Fibroblast of mammary gland (primary cell): ENCODE measurements at regions not wholly inside any gene's neighbourhood (a gene's known extent, or its start where the extent isn't known, plus 50 kb on each side); places are given as distances from the start of the nearest gene placed in this dataset.
"Not testable (repeated sequence)": the region's sequence is repeated elsewhere in the genome, so short reads cannot be mapped to it uniquely, and the experiment has no call there.

Experiments
- DNase-seq: peaks from one replicate; pipeline ENCODE4 v3.0.0-alpha.2; 2010; ENCODE audit warnings: low read depth
- H3K4me3 ChIP-seq: 2 replicates; pipeline ENCODE4 v1.5.1; 2011; ENCODE audit warnings: low read depth, mild to moderate bottlenecking, low read length, moderate library complexity; ENCODE audit not compliant: control insufficient read depth
- TF ChIP-seq, protein P1 (sequence below): conservative IDR thresholded peaks from 2 replicates; pipeline ENCODE4 v1.5.1; 2011; ENCODE audit warnings: low read depth, low read length, inconsistent platforms; ENCODE audit not compliant: control insufficient read depth, insufficient read depth

DNA sequence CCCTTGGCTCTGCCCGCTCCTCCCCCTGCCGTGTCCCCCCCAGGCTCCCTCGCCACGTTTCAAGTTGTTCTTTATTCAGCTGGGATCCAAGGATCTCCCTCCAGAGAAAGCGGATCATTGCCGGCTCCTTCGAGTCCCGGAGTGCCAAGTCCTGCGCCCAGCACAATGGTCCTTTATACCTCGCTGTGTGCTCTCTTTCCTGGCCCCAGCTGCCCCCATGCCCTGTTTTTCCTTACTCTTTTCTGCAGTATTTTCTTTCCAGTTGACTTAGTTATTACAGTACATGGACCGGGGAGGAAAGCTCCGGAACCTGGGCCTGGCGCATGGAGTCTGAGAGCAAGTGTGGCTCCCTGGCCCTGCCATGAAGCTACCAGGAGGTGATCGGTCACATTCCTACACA is 88.1 kb upstream of the KMT2C start:
- TF ChIP-seq, protein P1, sequence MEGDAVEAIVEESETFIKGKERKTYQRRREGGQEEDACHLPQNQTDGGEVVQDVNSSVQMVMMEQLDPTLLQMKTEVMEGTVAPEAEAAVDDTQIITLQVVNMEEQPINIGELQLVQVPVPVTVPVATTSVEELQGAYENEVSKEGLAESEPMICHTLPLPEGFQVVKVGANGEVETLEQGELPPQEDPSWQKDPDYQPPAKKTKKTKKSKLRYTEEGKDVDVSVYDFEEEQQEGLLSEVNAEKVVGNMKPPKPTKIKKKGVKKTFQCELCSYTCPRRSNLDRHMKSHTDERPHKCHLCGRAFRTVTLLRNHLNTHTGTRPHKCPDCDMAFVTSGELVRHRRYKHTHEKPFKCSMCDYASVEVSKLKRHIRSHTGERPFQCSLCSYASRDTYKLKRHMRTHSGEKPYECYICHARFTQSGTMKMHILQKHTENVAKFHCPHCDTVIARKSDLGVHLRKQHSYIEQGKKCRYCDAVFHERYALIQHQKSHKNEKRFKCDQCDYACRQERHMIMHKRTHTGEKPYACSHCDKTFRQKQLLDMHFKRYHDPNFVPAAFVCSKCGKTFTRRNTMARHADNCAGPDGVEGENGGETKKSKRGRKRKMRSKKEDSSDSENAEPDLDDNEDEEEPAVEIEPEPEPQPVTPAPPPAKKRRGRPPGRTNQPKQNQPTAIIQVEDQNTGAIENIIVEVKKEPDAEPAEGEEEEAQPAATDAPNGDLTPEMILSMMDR = no peak
- DNase-seq = no peak
- H3K4me3 ChIP-seq = no peak overlapping the region

DNA sequence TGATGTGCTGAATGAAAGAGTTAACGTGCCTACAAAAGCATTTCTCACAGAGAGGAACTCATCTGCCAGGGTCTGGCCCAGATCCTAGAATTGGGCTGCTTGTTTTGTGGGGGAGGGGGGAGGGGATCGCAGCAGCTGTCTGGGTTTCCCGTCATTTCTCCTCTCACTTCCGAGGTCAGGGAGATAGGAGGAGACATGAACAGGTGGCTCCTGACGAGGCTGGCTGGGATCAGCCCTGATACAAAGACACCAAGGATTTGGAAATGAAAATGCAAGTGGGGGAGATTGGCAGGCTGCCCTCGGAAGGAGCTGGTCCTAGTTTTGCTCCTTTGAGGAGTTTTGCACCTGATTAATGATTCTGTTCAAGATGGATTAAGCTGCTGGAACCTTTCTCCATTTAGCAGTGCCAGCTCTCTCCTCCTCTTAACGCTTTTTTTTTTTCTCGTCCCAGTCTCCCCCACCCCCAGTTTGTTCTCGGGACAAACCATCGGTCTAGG is 86.8 kb upstream of the KMT2C start:
- peak; percentile 21 for DNase-seq
- TF ChIP-seq, protein P1 = no peak
- no peak overlapping the region for H3K4me3 ChIP-seq

DNA sequence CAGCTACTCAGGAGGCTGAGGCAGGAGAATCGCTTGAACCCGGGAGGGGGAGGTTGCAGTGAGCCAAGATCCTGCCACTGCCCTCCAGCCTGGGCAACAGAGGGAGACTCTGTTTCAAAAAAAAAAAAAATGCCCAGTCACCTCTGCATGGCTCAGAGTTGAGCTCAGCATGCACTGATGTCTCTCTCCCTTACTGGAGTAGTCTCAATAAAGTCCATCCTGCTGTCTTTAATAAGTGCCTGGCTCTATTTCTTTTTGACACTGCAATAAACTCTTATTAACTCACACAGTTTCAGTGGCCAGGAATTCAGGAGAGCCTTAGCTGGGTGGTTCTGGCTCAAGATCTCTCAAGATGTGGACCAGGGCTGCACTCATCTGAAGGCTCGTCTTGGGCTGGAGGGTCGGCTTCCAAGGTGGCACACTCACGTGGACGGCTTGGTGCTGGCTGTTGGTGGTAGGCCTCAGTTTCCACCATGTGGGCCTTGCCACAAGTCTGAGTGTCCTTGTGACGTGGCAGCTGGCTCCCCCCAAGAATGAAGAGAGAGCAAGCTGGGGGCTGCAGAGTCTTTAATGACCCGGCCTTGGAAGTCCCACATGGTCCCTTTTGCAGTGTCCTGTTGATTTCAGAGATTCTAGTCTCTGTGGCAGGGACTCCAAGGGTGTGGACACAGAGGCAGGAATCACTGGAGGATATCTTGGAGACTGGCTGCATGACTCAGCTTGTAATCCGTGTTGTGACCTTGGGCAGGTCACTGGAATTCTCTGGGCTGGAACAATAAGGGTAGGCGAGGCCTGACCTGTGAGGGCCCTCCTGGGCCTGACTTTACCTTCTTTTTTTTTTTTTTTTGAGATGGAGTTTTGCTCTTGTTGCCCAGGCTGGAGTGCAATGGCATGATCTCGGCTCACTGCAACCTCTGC is 85.9 kb upstream of the KMT2C start:
- TF ChIP-seq, protein P1 = no peak
- no peak overlapping the region for H3K4me3 ChIP-seq
- no peak for DNase-seq

DNA sequence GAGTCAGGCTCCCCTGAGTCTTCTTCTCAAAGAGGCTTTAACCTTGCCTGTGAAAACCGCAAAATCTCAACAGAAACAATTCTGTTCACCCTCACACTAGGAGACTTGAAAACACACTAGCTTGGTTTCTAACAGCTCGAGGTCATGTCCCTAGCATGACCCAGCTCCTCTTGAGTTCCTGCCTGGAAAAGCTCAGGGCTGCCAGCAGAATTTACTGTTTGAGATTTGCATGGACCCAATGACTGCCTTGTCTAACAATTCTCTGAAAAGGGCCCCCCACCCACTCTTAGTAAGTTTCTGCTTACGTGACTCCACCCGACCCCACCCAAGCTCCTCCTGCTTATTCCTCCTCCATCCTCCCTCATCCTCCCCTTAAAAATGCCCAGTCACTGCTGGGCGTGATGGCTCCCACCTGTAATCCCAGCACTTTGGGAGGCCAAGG is 85.1 kb upstream of the KMT2C start:
- DNase-seq = peak; percentile 23
- TF ChIP-seq, protein P1 = no peak
- H3K4me3 ChIP-seq = no peak overlapping the region

DNA sequence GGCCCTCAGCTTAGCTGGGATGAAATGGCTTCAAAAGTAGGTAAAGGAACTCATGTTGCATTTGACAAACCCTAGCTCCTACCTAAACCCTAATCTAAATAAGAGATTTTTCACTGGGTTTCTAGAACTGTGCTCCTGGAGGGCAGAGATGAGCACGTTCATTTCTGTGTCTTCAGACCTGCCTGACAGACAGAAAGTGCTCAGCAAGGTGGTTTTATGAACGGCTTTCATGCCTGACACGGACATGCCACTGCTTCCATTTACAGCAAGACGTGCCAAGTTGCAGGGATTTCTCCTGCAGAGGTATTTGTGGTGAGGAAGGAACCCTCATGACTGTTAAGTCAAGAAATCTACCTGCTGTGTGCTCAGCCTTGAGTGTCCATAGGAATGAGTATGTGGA is 83.5 kb upstream of the KMT2C start:
- no peak overlapping the region for H3K4me3 ChIP-seq
- TF ChIP-seq, protein P1 = no peak
- no peak for DNase-seq

DNA sequence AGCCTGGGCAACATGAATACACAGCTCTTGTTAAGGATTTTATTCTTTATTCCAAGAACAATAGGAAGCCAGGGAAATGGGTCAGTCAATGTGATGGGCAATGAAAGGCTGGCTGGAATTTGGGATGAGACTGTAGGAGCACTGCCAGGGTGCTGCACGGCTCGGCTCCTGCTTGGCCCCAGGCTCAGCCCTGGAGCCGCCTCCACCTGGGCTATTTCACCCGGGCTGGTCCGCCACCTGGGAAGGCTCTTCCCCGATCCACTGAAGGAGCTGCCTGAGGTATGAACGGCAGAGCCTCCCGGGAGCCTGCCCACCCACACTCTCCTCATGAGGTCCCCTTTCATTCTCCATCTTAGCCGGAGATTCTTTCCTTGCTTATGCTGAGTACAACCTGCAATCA is 80.4 kb upstream of the KMT2C start:
- H3K4me3 ChIP-seq = no peak overlapping the region
- no peak for DNase-seq
- TF ChIP-seq, protein P1 = no peak

DNA sequence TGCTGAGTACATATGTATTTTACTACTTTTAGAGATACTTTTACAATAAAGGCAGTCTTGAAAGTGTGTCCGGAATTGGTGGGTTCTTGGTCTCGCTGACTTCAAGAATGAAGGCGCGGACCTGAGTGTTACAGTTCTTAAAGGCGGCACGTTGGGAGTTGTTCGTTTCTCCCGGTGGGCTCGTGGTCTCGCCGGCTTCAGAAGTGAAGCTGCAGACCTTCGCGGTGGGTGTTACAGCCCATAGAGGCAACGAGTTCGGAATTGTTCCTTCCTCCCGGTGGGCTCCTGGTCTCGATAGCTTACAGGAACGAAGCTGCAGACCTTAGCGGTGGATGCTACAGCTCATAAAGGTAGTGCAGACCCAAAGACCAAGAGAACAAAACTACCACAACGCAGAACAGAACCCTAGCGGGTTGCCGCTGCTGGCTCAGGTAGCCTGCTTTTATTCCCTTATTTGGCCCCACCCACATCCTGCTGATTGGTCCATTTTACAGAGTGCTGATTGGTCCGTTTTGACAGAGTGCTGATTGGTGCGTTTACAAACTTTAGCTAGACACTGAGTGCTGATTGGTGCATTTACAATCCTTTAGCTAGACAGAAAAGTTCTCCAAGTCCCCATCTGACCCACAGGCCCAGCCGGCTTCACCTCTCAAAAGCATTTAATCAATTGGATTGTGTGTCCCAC is 79.6 kb upstream of the KMT2C start:
- H3K4me3 ChIP-seq, DNase-seq: not testable (repeated sequence)
